Medulla oblongata (tissue), 1 donor: ENCODE measurements at regions not wholly inside any gene's neighbourhood (a gene's known extent, or its start where the extent isn't known, plus 50 kb on each side); places are given as distances from the start of the nearest gene placed in this dataset.

Experiments used
- DNase-seq: peaks from one replicate; pipeline ENCODE4 v3.0.0-alpha.2; 2015; ENCODE audit errors: extremely low spot score

GRCh38 chr2:128750328-128751165, 431.9 kb upstream of the HS6ST1 start:
- DNase-seq = no peak

- DNase-seq = no peak
Measured at GRCh38 chr2:128751746-128752145, 433.1 kb upstream of the HS6ST1 start.

GRCh38 chr2:128752691-128753263, 434.1 kb upstream of the HS6ST1 start:
- DNase-seq = no peak

GRCh38 chr2:128753321-128753720, 434.7 kb upstream of the HS6ST1 start:
- DNase-seq = no peak

- DNase-seq = no peak
Measured at GRCh38 chr2:128753800-128754199, 435.1 kb upstream of the HS6ST1 start.

- peak; percentile 74 for DNase-seq
Measured at GRCh38 chr2:128754246-128754724, 435.6 kb upstream of the HS6ST1 start.

GRCh38 chr2:128755695-128756364, 437.2 kb upstream of the HS6ST1 start:
- no peak for DNase-seq

- DNase-seq = no peak
Measured at GRCh38 chr2:128756365-128756717, 437.7 kb upstream of the HS6ST1 start.

- DNase-seq = no peak
Measured at GRCh38 chr2:128765811-128766210, 447.1 kb upstream of the HS6ST1 start.

- no peak for DNase-seq
Measured at GRCh38 chr2:128768041-128768440, 449.4 kb upstream of the HS6ST1 start.

GRCh38 chr2:128769457-128770142, 450.9 kb upstream of the HS6ST1 start:
- no peak for DNase-seq

- no peak for DNase-seq
Measured at GRCh38 chr2:128770143-128771085, 451.7 kb upstream of the HS6ST1 start.

GRCh38 chr2:128771401-128771800, 452.7 kb upstream of the HS6ST1 start:
- no peak for DNase-seq

- DNase-seq = no peak
Measured at GRCh38 chr2:128772671-128773070, 454.0 kb upstream of the HS6ST1 start.

- DNase-seq = no peak
Measured at GRCh38 chr2:128773641-128774319, 455.1 kb upstream of the HS6ST1 start.

- no peak for DNase-seq
Measured at GRCh38 chr2:128774320-128775216, 455.9 kb upstream of the HS6ST1 start.

- no peak for DNase-seq
Measured at GRCh38 chr2:128775217-128775913, 456.7 kb upstream of the HS6ST1 start.

- no peak for DNase-seq
Measured at GRCh38 chr2:128775914-128776285, 457.2 kb upstream of the HS6ST1 start.
